ENCODE measurements at regions not wholly inside any gene's neighbourhood (a gene's known extent, or its start where the extent isn't known, plus 50 kb on each side); places are given as distances from the start of the nearest gene placed in this dataset.

DNA sequence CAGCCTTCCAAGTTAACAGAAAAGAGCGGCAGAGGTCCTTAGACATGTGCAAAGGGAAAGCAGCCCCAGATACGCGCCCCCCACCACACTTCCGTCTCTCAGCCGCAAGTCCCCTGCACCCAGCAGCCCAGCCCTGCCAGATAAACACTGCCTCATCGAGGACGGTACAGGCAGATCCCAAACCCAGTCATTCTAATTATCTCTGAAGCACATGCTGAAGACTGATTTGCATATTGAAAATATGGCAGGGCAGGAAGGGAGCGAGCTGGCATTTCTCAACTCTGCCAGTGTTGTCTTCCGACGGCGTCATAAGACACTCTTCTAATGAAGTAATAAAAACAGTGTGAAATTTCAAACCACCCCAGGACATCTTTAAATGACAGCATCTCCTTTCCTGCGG, 122.8 kb upstream of the CDH4 start:
- TF ChIP-seq, protein P1, sequence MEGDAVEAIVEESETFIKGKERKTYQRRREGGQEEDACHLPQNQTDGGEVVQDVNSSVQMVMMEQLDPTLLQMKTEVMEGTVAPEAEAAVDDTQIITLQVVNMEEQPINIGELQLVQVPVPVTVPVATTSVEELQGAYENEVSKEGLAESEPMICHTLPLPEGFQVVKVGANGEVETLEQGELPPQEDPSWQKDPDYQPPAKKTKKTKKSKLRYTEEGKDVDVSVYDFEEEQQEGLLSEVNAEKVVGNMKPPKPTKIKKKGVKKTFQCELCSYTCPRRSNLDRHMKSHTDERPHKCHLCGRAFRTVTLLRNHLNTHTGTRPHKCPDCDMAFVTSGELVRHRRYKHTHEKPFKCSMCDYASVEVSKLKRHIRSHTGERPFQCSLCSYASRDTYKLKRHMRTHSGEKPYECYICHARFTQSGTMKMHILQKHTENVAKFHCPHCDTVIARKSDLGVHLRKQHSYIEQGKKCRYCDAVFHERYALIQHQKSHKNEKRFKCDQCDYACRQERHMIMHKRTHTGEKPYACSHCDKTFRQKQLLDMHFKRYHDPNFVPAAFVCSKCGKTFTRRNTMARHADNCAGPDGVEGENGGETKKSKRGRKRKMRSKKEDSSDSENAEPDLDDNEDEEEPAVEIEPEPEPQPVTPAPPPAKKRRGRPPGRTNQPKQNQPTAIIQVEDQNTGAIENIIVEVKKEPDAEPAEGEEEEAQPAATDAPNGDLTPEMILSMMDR (conservative IDR thresholded peaks at IDR 0.05; ENCODE audit: low read depth, low read length), result no peak
- no peak for DNase-seq (ENCODE audit: low read depth)
- H3K4me3 ChIP-seq (ENCODE audit: low read depth, low read length), result no peak overlapping the region

DNA sequence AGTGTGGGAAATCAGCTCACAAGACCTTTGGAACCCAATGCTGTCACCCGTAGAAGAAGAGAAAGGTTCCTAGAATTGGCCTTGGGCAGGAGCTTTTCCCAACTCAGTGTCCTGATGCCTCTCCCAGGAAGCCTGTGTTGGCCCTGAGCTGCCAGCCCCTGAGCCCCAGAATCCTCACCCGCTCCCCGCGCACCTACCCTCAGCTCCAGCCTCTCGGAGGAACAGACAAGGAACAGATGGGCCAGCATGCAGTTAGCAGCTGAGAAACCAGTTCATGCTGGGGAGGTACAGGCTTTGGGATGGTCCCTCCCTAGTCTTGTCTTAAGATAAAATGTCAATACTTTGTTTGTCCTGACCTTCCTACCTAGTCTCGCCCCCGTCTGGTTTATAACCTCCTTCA, 121.9 kb upstream of the CDH4 start:
- DNase-seq (ENCODE audit: low read depth), result no peak
- H3K4me3 ChIP-seq (ENCODE audit: low read depth, low read length), result no peak overlapping the region
- TF ChIP-seq, protein P1 (conservative IDR thresholded peaks at IDR 0.05; ENCODE audit: low read depth, low read length), result no peak

DNA sequence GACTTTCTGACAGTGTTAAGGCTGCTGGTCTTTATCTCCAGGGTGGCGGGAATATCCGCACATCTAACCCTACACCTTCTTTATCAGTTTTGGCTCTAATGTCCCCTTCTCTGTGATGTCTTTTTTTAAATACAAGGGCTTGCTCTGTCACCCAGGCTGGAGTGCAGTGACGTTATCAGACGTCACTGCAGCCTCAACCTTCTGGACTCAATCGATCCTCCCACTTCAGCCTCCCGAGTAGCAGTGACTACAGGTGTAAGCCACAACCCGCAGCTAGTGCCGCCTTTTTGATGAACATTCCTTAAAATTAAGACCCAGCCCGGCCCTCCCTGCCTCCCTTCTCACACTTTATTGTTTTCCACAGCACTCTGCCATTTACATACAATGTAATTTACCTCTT, 120.1 kb upstream of the CDH4 start:
- H3K4me3 ChIP-seq (ENCODE audit: low read depth, low read length), result no peak overlapping the region
- DNase-seq (ENCODE audit: low read depth), result no peak
- TF ChIP-seq, protein P1 (conservative IDR thresholded peaks at IDR 0.05; ENCODE audit: low read depth, low read length), result no peak

DNA sequence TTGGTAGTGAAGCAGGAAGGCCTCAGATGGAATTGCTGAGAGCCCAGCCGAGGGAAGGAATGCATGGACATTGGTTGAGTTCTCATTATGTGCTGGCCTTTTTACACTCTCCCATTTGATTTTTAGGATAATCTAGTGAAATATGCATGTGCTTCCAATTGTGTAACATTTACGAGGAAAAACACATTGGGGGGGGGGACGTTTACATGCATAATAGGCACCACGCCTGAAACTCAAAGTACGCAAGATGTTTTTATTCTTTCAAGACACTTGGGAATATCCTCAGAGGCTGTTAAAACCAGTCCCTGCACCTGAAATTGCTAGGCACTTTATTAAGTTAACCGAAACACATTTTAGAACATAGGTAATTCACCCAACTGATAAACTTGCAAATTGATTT, 118.5 kb upstream of the CDH4 start:
- no peak for DNase-seq (ENCODE audit: low read depth)
- no peak overlapping the region for H3K4me3 ChIP-seq (ENCODE audit: low read depth, low read length)
- TF ChIP-seq, protein P1 (conservative IDR thresholded peaks at IDR 0.05; ENCODE audit: low read depth, low read length), result no peak

DNA sequence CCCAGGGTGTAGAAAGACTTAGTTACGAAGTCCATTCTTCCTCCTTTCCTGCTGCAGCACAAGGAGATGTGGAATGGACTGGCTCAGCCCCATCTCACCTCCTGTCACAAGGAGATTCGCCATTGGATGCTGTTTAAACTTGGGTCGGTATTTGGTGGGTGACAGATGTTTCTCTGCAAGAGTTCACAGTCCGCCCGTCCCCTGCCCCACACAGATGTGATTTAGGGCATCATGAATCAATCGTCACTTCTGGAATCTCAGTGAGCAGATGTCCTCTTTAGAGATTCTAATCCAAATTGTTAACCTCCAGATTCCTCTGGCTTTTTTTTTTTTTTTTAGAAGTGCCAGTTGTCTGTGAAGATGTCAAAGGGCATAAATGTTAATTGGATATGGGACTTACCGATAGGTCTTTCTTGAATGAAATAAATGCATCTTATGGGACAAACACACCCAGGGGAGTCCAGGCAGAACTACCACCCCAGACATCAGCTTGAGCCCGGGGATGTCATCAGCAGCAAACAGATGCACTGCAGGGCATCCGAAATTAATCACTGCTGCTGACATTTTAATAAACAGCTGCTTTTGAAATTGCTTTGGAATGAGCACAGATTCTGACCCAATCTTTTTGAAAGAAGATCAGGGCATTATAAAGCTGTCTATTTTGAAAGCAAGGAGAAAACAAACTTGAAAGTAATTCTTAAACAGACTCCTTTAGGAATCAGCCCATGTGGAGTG, 117.6 kb upstream of the CDH4 start:
- no peak for DNase-seq (ENCODE audit: low read depth)
- TF ChIP-seq, protein P1 (conservative IDR thresholded peaks at IDR 0.05; ENCODE audit: low read depth, low read length), result no peak
- H3K4me3 ChIP-seq (ENCODE audit: low read depth, low read length), result no peak overlapping the region

DNA sequence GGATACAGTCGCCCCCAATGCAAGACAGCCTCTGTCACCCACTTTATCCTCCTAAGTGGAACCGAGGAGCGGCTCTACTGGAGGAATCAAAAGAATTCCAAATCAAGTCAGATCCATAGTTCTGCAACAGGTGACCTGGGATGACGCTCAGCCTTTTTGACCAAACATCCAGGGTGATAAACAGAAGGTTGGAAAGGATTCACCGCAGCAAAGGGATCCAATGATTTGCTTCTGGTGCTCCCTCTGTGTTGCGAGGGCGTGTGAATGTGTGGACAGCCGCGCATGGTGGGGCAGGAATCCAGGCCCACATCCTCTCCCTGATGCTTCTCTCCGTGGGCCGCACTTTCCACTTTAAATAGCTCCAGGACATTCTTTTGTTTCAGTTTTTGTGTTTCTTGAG, 116.8 kb upstream of the CDH4 start:
- TF ChIP-seq, protein P1 (conservative IDR thresholded peaks at IDR 0.05; ENCODE audit: low read depth, low read length), result no peak
- DNase-seq (ENCODE audit: low read depth), result no peak
- no peak overlapping the region for H3K4me3 ChIP-seq (ENCODE audit: low read depth, low read length)

DNA sequence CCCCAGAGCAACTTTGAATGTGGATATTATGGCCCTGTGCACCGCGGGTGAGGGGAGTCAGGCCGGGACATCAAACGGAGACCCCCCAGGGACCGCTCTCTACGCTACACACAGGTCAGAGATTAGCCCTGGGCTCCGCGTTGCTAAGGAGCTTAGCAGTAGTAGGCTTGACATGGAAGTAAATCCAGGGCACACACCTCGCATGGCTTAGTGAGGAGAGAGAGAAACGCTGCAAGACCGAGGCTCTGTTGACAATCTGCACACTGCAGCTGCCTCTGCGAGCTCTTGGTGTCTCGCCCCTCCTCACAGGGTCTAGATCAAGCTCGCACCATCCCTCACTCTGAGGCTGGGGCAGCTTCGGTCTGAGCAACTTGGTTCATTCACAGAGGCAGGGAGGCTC, 116.1 kb upstream of the CDH4 start:
- TF ChIP-seq, protein P1 (conservative IDR thresholded peaks at IDR 0.05; ENCODE audit: low read depth, low read length), result no peak
- DNase-seq (ENCODE audit: low read depth), result no peak
- H3K4me3 ChIP-seq (ENCODE audit: low read depth, low read length), result no peak overlapping the region
